ENCODE measurements at regions not wholly inside any gene's neighbourhood (a gene's known extent, or its start where the extent isn't known, plus 50 kb on each side); places are given as distances from the start of the nearest gene placed in this dataset.
A peak's percentile ranks its signal among the peaks of the same experiment; 100 is the strongest.

- DNase-seq (ENCODE audit: extremely low read depth, low read depth): no peak
- TF ChIP-seq CTCF (IDR thresholded peaks at IDR 0.05; ENCODE audit: low read depth, low read length): no peak
These were observed 98.4 kb upstream of the MAN1A1 start for GRCh38 chr6:119447921-119448320.

- TF ChIP-seq CTCF (IDR thresholded peaks at IDR 0.05; ENCODE audit: low read depth, low read length): no peak
- DNase-seq (ENCODE audit: extremely low read depth, low read depth): peak; percentile 37
These were observed 97.0 kb upstream of the MAN1A1 start for GRCh38 chr6:119446609-119447008.

- no peak for DNase-seq (ENCODE audit: extremely low read depth, low read depth)
- TF ChIP-seq CTCF (IDR thresholded peaks at IDR 0.05; ENCODE audit: low read depth, low read length): no peak
These were observed 96.6 kb upstream of the MAN1A1 start for GRCh38 chr6:119446115-119446554.

- no peak for DNase-seq (ENCODE audit: extremely low read depth, low read depth)
These were observed 96.1 kb upstream of the MAN1A1 start for GRCh38 chr6:119445666-119446065.

GRCh38 chr6:119444642-119445557, 95.3 kb upstream of the MAN1A1 start:
- DNase-seq (ENCODE audit: extremely low read depth, low read depth): no peak
- no peak for TF ChIP-seq CTCF (IDR thresholded peaks at IDR 0.05; ENCODE audit: low read depth, low read length)

More at GRCh38 chr6:119445666-119446065, 96.1 kb upstream of the MAN1A1 start:
- TF ChIP-seq CTCF (IDR thresholded peaks at IDR 0.05; ENCODE audit: low read depth, low read length): no peak

- no peak for TF ChIP-seq CTCF (IDR thresholded peaks at IDR 0.05; ENCODE audit: low read depth, low read length)
- DNase-seq (ENCODE audit: extremely low read depth, low read depth): no peak
These were observed 94.6 kb upstream of the MAN1A1 start for GRCh38 chr6:119443993-119444641.

- DNase-seq (ENCODE audit: extremely low read depth, low read depth): no peak
- no peak for TF ChIP-seq CTCF (IDR thresholded peaks at IDR 0.05; ENCODE audit: low read depth, low read length)
These were observed 93.2 kb upstream of the MAN1A1 start for GRCh38 chr6:119442776-119443184.

All from AG09319 (cell line).